Mammary epithelial cell (primary cell): ENCODE measurements at regions not wholly inside any gene's neighbourhood (a gene's known extent, or its start where the extent isn't known, plus 50 kb on each side); places are given as distances from the start of the nearest gene placed in this dataset.

Experiments
- EZH2 ChIP-seq: IDR thresholded peaks from 2 replicates; pipeline ENCODE4 v1.6.1; 2012; ENCODE audit warnings: low read length, inconsistent platforms, borderline replicate concordance
- TF ChIP-seq, protein P1 (sequence below), 2 donors: IDR thresholded peaks in 1 of 2; conservative IDR thresholded peaks in 1 of 2; 2 replicates each; pipeline ENCODE4 v1.5.1; 2011 to 2012; ENCODE audit warnings: inconsistent platforms in 2 of 2, low read length in 2 of 2, mild to moderate bottlenecking in 2 of 2, control low read depth in 1 of 2, low read depth in 1 of 2; ENCODE audit not compliant: insufficient read depth in 1 of 2; ENCODE audit errors: extremely low read depth in 1 of 2

- TF ChIP-seq, protein P1, sequence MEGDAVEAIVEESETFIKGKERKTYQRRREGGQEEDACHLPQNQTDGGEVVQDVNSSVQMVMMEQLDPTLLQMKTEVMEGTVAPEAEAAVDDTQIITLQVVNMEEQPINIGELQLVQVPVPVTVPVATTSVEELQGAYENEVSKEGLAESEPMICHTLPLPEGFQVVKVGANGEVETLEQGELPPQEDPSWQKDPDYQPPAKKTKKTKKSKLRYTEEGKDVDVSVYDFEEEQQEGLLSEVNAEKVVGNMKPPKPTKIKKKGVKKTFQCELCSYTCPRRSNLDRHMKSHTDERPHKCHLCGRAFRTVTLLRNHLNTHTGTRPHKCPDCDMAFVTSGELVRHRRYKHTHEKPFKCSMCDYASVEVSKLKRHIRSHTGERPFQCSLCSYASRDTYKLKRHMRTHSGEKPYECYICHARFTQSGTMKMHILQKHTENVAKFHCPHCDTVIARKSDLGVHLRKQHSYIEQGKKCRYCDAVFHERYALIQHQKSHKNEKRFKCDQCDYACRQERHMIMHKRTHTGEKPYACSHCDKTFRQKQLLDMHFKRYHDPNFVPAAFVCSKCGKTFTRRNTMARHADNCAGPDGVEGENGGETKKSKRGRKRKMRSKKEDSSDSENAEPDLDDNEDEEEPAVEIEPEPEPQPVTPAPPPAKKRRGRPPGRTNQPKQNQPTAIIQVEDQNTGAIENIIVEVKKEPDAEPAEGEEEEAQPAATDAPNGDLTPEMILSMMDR (conservative IDR thresholded peaks at IDR 0.05 in 1 of 2, IDR thresholded peaks at IDR 0.05 in 1 of 2; ENCODE audit: extremely low read depth in 1 of 2, insufficient read depth in 1 of 2, low read depth in 1 of 2, low read length in 2 of 2): no peak
- TF ChIP-seq EZH2: no peak
These were observed 83.9 kb downstream of the RTP5 start for GRCh38 chr2:241953324-241953928.
